ENCODE measurements at regions not wholly inside any gene's neighbourhood (a gene's known extent, or its start where the extent isn't known, plus 50 kb on each side); places are given as distances from the start of the nearest gene placed in this dataset.
"Not testable (repeated sequence)": the region's sequence is repeated elsewhere in the genome, so short reads cannot be mapped to it uniquely, and the experiment has no call there.

- TF ChIP-seq, protein P1, sequence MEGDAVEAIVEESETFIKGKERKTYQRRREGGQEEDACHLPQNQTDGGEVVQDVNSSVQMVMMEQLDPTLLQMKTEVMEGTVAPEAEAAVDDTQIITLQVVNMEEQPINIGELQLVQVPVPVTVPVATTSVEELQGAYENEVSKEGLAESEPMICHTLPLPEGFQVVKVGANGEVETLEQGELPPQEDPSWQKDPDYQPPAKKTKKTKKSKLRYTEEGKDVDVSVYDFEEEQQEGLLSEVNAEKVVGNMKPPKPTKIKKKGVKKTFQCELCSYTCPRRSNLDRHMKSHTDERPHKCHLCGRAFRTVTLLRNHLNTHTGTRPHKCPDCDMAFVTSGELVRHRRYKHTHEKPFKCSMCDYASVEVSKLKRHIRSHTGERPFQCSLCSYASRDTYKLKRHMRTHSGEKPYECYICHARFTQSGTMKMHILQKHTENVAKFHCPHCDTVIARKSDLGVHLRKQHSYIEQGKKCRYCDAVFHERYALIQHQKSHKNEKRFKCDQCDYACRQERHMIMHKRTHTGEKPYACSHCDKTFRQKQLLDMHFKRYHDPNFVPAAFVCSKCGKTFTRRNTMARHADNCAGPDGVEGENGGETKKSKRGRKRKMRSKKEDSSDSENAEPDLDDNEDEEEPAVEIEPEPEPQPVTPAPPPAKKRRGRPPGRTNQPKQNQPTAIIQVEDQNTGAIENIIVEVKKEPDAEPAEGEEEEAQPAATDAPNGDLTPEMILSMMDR (conservative IDR thresholded peaks at IDR 0.05; ENCODE audit: low read depth, low read length), result no peak
- no peak for DNase-seq (ENCODE audit: low read depth)
- no peak overlapping the region for H3K4me3 ChIP-seq (ENCODE audit: low read length)
These were observed 226.8 kb upstream of the SGK1 start for GRCh38 chr6:134544737-134545136.

DNA sequence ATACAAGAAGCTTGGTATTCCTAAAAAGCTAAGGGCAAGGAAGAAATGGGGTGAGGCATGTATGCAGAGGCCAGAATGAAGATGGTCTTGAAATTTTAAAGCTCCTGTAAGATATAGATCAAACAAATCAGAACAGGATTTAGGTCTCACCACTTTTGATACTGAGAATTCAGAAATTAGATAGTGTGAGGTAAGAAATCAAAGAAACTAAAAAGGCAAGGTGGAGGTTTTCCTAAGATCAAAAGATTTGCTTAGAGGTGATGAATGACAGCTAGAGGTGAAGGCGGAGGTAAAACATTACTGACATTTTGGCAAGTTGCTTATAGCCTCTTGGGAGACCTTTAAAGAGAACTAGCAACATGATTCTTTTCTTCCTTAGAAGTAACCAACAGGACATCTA is 225.2 kb upstream of the SGK1 start:
- TF ChIP-seq, protein P1 (conservative IDR thresholded peaks at IDR 0.05; ENCODE audit: low read depth, low read length), result no peak
- H3K4me3 ChIP-seq (ENCODE audit: low read length), result no peak overlapping the region
- DNase-seq (ENCODE audit: low read depth), result no peak

DNA sequence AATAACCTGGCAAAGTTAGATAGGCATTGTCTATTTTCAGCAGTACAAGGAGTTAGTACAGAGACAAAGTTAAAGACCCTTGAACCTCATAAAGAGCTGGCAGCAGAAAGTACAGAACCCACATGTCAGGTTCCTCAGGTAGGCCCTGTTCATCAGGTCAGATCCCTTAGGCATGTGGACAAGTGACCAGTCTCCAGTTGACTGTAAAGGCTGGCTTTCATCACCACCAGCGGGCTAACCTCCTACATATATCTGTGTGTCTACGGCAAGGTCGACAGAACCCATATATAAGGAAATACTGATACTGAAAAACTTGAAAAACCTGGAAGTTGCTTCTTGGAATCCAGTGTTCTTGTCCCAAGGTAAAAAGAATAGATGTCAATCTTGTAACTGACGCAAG is 223.1 kb upstream of the SGK1 start:
- DNase-seq (ENCODE audit: low read depth), result no peak
- no peak overlapping the region for H3K4me3 ChIP-seq (ENCODE audit: low read length)
- TF ChIP-seq, protein P1 (conservative IDR thresholded peaks at IDR 0.05; ENCODE audit: low read depth, low read length), result no peak

DNA sequence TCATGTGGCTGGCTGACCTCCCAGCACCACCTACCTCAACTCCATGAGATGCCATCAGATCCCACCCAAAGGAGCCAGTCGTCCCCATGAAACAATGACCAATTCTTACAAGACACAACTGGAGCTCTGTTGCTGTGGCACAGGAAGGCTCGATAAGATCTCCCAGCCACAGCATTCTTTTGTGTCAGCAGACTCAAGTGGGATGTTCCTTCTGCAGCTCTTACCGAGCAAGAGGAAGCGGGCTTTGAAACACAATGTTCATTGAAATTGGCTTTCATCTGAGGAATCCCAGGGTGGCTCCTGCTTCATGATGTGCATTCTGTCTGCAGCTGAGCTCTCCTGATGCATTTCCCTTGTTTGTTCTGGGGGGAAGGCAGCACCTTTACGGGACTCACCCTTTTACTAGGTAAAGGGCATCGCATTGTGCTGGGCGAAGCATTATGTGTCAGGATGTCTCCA is 222.0 kb upstream of the SGK1 start:
- no peak overlapping the region for H3K4me3 ChIP-seq (ENCODE audit: low read length)
- no peak for DNase-seq (ENCODE audit: low read depth)
- TF ChIP-seq, protein P1 (conservative IDR thresholded peaks at IDR 0.05; ENCODE audit: low read depth, low read length), result no peak

DNA sequence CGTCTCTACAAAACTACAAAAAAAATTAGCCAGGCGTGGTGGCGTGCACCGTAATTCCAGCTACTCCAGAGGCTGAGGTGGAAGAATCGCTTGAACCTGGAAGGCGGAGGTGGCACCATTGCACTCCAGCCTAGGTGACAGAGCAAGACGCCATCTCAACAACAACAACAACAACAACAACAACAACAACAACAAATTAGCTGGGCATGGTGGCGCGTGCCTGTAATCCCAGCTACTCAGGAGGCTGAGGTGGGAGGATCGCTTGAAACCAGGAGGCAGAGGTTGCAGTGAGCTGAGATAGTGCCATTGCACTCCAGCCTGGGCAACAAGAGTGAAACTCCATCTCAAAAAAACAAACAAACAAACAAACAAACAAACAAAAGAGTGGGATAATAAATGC is 219.9 kb upstream of the SGK1 start:
- not testable (repeated sequence) for DNase-seq (ENCODE audit: low read depth); H3K4me3 ChIP-seq (ENCODE audit: low read length)

GRCh38 chr6:134537146-134537555 is 219.2 kb upstream of the SGK1 start:
- TF ChIP-seq, protein P1 (conservative IDR thresholded peaks at IDR 0.05; ENCODE audit: low read depth, low read length), result no peak
- H3K4me3 ChIP-seq (ENCODE audit: low read length), result no peak overlapping the region
- no peak for DNase-seq (ENCODE audit: low read depth)

GRCh38 chr6:134535831-134536230 is 217.9 kb upstream of the SGK1 start:
- no peak for DNase-seq (ENCODE audit: low read depth)

More at GRCh38 chr6:134535831-134536230, 217.9 kb upstream of the SGK1 start:
- no peak overlapping the region for H3K4me3 ChIP-seq (ENCODE audit: low read length)
- TF ChIP-seq, protein P1 (conservative IDR thresholded peaks at IDR 0.05; ENCODE audit: low read depth, low read length), result no peak

Data from retinal pigment epithelial cell (primary cell).